Activated CD8-positive, alpha-beta memory T cell treated with anti-CD3 and anti-CD28 coated beads, Interleukin-2, amount 50 U/mL, for 1 hour (primary cell): ENCODE measurements at regions not wholly inside any gene's neighbourhood (a gene's known extent, or its start where the extent isn't known, plus 50 kb on each side); places are given as distances from the start of the nearest gene placed in this dataset.

ENCODE experiments used
- DNase-seq: peaks from one replicate; pipeline ENCODE4 v3.0.0-alpha.2; 2020; ENCODE audit errors: extremely low read depth

GRCh38 chr2:239462191-239462515 is 61.3 kb upstream of the HDAC4 start:
- DNase-seq = no peak

- DNase-seq = no peak
Observed at GRCh38 chr2:239461291-239462190, 60.7 kb upstream of the HDAC4 start.

- DNase-seq = no peak
Observed at GRCh38 chr2:239460780-239461179, 60.0 kb upstream of the HDAC4 start.

- DNase-seq = no peak
Observed at GRCh38 chr2:239459606-239460005, 58.8 kb upstream of the HDAC4 start.

DNA sequence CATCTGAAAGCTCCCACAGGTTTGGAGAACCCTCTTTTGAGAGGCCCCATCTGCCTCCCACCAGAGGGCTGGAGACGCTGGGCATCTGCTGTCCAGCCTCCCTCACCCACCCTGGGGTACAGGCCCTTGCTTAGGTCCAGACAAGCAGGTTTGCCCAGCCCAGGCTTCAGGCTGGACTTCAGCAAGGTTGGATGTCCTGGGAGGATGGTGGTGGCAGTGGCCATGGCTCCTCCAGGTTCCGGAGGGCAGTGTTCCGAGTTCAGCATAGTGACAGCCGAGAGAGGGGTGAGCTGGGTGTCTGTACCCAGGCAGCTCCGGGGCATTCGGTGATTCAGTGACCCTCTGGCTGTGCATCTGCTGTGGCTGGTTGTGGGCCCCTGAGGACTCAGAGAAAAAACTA is 58.2 kb upstream of the HDAC4 start:
- DNase-seq = no peak

- DNase-seq = no peak
Observed at GRCh38 chr2:239457586-239458445, 57.0 kb upstream of the HDAC4 start.

- DNase-seq = no peak
Observed at GRCh38 chr2:239456940-239457339, 56.1 kb upstream of the HDAC4 start.

GRCh38 chr2:239455436-239456203 is 54.8 kb upstream of the HDAC4 start:
- DNase-seq = no peak

DNA sequence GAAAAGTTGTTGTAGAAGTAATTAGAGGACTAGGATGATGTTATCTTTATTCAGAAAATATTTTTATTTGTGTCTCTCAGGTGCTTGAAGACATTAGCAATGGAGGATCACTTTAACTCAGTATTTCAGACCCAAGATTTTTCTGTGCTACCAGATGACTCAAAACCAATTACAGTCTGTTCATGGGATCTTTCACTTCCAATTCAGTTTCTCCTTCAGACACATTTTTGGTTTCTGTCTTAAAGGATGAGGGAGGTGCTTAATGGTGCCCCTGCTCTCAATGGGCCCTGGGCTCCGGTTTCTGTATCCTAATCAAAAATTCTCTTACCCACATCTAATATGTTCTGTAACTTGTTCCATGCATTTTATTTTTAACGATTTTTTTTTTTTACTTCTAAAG is 53.7 kb upstream of the HDAC4 start:
- DNase-seq = no peak
